Spinal cord (tissue), 9 donors: ENCODE measurements at regions not wholly inside any gene's neighbourhood (a gene's known extent, or its start where the extent isn't known, plus 50 kb on each side); places are given as distances from the start of the nearest gene placed in this dataset.
"Not testable (repeated sequence)": the region's sequence is repeated elsewhere in the genome, so short reads cannot be mapped to it uniquely, and the experiment has no call there.

ENCODE experiments used
- DNase-seq, 6 donors: peaks; one replicate each; pipeline versions ENCODE4 v3.0.0 to v3.0.0-alpha.2; 2013 to 2015; ENCODE audit warnings: low spot score in 6 of 6, low read depth in 4 of 6
- H3K27ac ChIP-seq: one replicate; pipeline ENCODE4 v1.5.1; 2013; ENCODE audit warnings: low read depth, low read length, control low read depth
- H3K27me3 ChIP-seq: one replicate; pipeline ENCODE4 v1.6.1; 2013; ENCODE audit warnings: low read length; ENCODE audit not compliant: control insufficient read depth, insufficient read depth
- H3K36me3 ChIP-seq: one replicate; pipeline ENCODE4 v1.6.1; 2013; ENCODE audit warnings: low read length; ENCODE audit not compliant: control insufficient read depth, insufficient read depth
- H3K4me1 ChIP-seq: one replicate; pipeline ENCODE4 v1.6.1; 2013; ENCODE audit warnings: low read length; ENCODE audit not compliant: control insufficient read depth, insufficient read depth
- H3K4me3 ChIP-seq: one replicate; pipeline ENCODE4 v1.5.1; 2013; ENCODE audit warnings: low read depth, low read length, control low read depth
- H3K9me3 ChIP-seq: one replicate; pipeline ENCODE4 v1.6.1; 2013; ENCODE audit warnings: low read length; ENCODE audit not compliant: control insufficient read depth, insufficient read depth
- WGBS: methylation state at CpG from one replicate; pipeline ENCODE4 v1.1.5; 2013; ENCODE audit warnings: missing lambda C conversion rate; ENCODE audit not compliant: insufficient coverage; 5-methylcytosine and 5-hydroxymethylcytosine counted together
- donor health status: healthy.

GRCh38 chr11:4315292-4315691 is 52.9 kb downstream of the OR52B4 start:
- 55% methylated on average over 2 of the region's 4 CpGs for WGBS

GRCh38 chr11:4277225-4277624 is 91.0 kb downstream of the OR52B4 start:
- H3K9me3 ChIP-seq, H3K4me1 ChIP-seq, H3K4me3 ChIP-seq, H3K27ac ChIP-seq, H3K36me3 ChIP-seq, H3K27me3 ChIP-seq, DNase-seq: not testable (repeated sequence)
- no CpG with 5 or more reads among the region's 9 CpGs for WGBS

More at GRCh38 chr11:4315292-4315691, 52.9 kb downstream of the OR52B4 start:
- H3K27me3 ChIP-seq, H3K9me3 ChIP-seq, H3K27ac ChIP-seq, H3K36me3 ChIP-seq, H3K4me1 ChIP-seq, H3K4me3 ChIP-seq: not testable (repeated sequence)
- peak in 1 of 6 donors; percentile 0 for DNase-seq

- 50% methylated on average over 1 of the region's 3 CpGs for WGBS
- H3K36me3 ChIP-seq, H3K27ac ChIP-seq, H3K4me1 ChIP-seq, DNase-seq, H3K27me3 ChIP-seq, H3K4me3 ChIP-seq, H3K9me3 ChIP-seq: not testable (repeated sequence)
Measured at GRCh38 chr11:4251085-4251484, 117.1 kb downstream of the OR52B4 start.

DNA sequence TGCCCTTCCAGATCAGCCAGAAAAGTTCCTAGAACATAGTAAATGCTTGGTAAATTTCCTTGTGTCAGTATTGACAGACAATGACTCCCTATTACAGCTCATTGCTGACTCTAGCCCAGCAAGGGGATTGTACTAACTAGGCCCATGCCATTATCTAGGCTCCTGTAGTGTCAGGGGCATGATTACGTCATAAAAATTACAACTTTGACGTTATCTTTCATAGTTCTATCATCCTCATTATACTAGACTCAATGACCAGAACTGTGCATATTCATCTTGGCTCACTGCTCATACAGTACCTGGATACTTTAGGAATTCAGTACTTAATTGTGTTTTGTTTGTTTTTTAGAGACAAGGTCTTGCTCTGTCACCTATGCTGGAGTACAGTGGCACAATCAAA is 118.7 kb downstream of the OR52B4 start:
- not testable (repeated sequence) for DNase-seq, H3K4me3 ChIP-seq, H3K36me3 ChIP-seq, H3K27me3 ChIP-seq, H3K9me3 ChIP-seq, H3K27ac ChIP-seq, H3K4me1 ChIP-seq
- WGBS: no CpG with 5 or more reads among the region's 2 CpGs

- H3K4me3 ChIP-seq, H3K36me3 ChIP-seq, H3K4me1 ChIP-seq, H3K27ac ChIP-seq, H3K9me3 ChIP-seq, H3K27me3 ChIP-seq, DNase-seq: not testable (repeated sequence)
- WGBS: 59% methylated on average over 10 of the region's 21 CpGs
Measured at GRCh38 chr11:4237771-4238170, 130.4 kb downstream of the OR52B4 start.

- H3K27me3 ChIP-seq, DNase-seq, H3K9me3 ChIP-seq, H3K27ac ChIP-seq, H3K4me3 ChIP-seq, H3K4me1 ChIP-seq, H3K36me3 ChIP-seq: not testable (repeated sequence)
- WGBS: 86% methylated on average over 2 of the region's 4 CpGs
Measured at GRCh38 chr11:4218857-4219256, 124.3 kb downstream of the RRM1 start.

DNA sequence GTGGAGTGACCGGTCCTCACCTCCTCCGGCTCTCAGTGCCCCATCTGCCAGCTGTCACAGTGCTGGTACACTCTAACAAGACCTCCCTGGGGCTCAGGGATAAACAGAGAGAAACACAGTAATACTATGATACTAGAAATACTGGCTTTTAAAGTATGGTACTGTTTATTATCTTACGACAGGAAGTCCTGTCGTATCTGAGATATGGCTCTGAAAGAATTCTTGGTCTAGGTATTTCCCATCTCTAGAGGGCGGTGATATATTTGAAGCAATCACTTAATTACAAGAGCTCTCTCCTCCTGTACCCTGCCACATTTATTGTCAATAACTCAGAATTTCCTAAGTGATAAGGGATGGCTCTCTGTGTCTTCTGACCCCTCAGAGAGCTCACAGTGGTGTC is 119.1 kb downstream of the RRM1 start:
- no peaks in the 10 kb centered on the region for H3K9me3 ChIP-seq
- H3K4me1 ChIP-seq: no peaks in the 10 kb centered on the region
- no peak overlapping the region for H3K4me3 ChIP-seq
- no CpG with 5 or more reads among the region's 5 CpGs for WGBS
- H3K27ac ChIP-seq: no peak overlapping the region
- H3K27me3 ChIP-seq: peaks cover 12% of the 10 kb centered on the region
- DNase-seq: no peak
- no peaks in the 10 kb centered on the region for H3K36me3 ChIP-seq

DNA sequence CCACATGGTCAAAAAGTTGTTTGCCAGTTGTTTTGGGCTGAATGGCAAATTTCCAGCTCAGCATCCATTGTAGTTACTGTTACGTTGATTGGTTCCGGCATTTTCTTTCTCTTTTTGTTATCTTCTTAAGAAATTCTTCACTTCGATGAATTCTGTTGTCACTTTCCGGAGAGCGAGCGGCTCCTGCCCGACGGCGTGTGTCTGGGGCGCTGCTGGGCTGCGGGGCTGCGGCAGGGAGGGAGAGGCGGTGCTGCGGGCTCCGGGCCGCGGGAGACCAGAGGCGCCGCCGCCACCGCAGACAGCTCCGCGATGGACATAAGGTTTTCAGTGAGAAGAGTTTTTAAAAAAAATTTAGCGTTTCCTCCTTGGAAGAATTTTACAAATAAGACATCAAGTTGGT is 117.4 kb downstream of the RRM1 start:
- H3K36me3 ChIP-seq: no peaks in the 10 kb centered on the region
- no peak overlapping the region for H3K4me3 ChIP-seq
- no peaks in the 10 kb centered on the region for H3K9me3 ChIP-seq
- H3K27me3 ChIP-seq: peaks cover 12% of the 10 kb centered on the region
- 4% methylated on average over 22 of the region's 24 CpGs for WGBS
- no peaks in the 10 kb centered on the region for H3K4me1 ChIP-seq
- no peak overlapping the region for H3K27ac ChIP-seq
- peak in 1 of 6 donors; percentile 32 for DNase-seq

DNA sequence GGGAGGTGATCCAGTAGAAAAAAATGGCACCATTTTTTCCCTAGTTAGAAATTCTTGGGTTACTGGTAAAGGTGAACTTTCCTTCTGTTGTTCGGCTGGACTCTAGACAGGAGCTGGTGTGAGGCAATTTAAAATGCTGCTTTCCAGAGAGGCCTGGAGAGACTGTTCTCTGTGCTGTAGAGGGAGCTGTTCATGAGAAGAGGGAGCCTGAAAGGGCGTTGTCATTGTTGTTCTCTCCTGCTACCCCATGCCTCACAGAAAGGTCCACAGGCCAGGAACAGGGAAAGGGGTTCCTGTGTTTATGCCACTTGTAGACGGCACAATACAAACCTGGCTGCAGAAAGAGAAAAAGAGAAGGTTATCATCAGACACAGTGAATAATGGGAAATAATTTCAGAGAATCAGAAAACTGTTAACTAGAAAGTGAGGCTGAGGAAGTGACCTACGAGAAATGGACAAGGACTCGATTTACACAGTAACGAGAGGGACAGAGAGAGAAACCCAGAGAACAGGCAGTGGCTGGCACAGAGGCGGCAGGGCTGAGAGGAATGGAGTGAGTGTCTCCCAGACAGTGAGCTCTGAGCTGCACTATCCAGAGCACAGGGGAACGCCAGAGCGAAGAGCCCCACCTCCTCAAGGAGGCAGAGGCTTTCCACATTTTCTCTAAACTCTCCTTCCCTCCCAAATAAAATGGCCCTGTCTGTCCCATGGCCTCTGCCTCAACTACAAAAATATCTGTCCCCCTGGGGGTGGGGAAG is 109.2 kb downstream of the RRM1 start:
- DNase-seq: no peak
- Histone ChIP-seq H3K4me3 (no peak overlapping the region), H3K27me3 (no peaks in the 10 kb centered on the region), H3K27ac (no peak overlapping the region), H3K9me3 (no peaks in the 10 kb centered on the region), H3K4me1 (no peaks in the 10 kb centered on the region), H3K36me3 (no peaks in the 10 kb centered on the region)
- WGBS: 84% methylated on average over 7 of the region's 9 CpGs

DNA sequence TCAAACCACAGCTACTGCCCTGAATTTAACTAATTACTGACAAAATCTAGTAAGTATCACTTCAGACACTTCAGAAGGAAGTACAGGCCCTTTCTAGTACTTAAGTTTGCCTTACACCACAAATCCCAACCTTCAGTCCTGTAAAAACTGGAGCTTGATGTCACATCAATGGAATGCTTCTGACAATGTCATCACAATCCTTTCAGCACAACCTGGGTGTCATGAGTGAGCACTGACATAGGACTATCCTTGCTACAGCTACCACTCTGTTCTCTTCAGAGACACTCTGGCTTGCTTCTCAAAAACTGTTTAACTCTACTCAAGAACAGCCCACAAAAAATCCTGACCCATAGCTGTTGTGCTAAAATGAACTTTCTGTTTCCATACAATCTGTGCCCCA is 108.2 kb downstream of the RRM1 start:
- no peak for DNase-seq
- no peaks in the 10 kb centered on the region for H3K4me1 ChIP-seq
- no peak overlapping the region for H3K4me3 ChIP-seq
- no peaks in the 10 kb centered on the region for H3K27me3 ChIP-seq
- H3K27ac ChIP-seq: no peak overlapping the region
- no peaks in the 10 kb centered on the region for H3K36me3 ChIP-seq
- no peaks in the 10 kb centered on the region for H3K9me3 ChIP-seq
